Panc1 (cell line): ENCODE measurements at regions not wholly inside any gene's neighbourhood (a gene's known extent, or its start where the extent isn't known, plus 50 kb on each side); places are given as distances from the start of the nearest gene placed in this dataset.

Experiments used
- CTCF ChIP-seq: fragments of 450-650 bp; IDR thresholded peaks from 2 replicates; pipeline ENCODE4 v1.5.1; 2017; ENCODE audit warnings: mild to moderate bottlenecking
- POLR2AphosphoS5 ChIP-seq: IDR thresholded peaks from 2 replicates; pipeline ENCODE4 v1.6.1; 2012; ENCODE audit warnings: mild to moderate bottlenecking, low read depth, low read length, moderate library complexity
- SIN3A ChIP-seq: IDR thresholded peaks from 2 replicates; pipeline ENCODE4 v1.6.1; 2012; ENCODE audit warnings: low read depth, mild to moderate bottlenecking, low read length, moderate library complexity, borderline replicate concordance; ENCODE audit not compliant: insufficient read depth
- TCF7L2 ChIP-seq: IDR thresholded peaks from 2 replicates; pipeline ENCODE4 v1.6.1; 2011; ENCODE audit warnings: mild to moderate bottlenecking, low read depth, low read length, inconsistent platforms
- TF ChIP-seq, protein P1 (sequence below), 2 experiments: IDR thresholded peaks; 2 replicates each; pipeline ENCODE4 v1.6.1; 2011 to 2012; ENCODE audit warnings: low read depth in 2 of 2, control low read depth in 1 of 2, low read length in 1 of 2, mild to moderate bottlenecking in 1 of 2, moderate library complexity in 1 of 2; ENCODE audit not compliant: insufficient read depth in 1 of 2

- TF ChIP-seq, protein P1, sequence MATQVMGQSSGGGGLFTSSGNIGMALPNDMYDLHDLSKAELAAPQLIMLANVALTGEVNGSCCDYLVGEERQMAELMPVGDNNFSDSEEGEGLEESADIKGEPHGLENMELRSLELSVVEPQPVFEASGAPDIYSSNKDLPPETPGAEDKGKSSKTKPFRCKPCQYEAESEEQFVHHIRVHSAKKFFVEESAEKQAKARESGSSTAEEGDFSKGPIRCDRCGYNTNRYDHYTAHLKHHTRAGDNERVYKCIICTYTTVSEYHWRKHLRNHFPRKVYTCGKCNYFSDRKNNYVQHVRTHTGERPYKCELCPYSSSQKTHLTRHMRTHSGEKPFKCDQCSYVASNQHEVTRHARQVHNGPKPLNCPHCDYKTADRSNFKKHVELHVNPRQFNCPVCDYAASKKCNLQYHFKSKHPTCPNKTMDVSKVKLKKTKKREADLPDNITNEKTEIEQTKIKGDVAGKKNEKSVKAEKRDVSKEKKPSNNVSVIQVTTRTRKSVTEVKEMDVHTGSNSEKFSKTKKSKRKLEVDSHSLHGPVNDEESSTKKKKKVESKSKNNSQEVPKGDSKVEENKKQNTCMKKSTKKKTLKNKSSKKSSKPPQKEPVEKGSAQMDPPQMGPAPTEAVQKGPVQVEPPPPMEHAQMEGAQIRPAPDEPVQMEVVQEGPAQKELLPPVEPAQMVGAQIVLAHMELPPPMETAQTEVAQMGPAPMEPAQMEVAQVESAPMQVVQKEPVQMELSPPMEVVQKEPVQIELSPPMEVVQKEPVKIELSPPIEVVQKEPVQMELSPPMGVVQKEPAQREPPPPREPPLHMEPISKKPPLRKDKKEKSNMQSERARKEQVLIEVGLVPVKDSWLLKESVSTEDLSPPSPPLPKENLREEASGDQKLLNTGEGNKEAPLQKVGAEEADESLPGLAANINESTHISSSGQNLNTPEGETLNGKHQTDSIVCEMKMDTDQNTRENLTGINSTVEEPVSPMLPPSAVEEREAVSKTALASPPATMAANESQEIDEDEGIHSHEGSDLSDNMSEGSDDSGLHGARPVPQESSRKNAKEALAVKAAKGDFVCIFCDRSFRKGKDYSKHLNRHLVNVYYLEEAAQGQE (IDR thresholded peaks at IDR 0.05; ENCODE audit: insufficient read depth in 1 of 2, low read depth in 2 of 2, low read length in 1 of 2), result no peak
- TF ChIP-seq POLR2AphosphoS5, result no peak
- TF ChIP-seq CTCF, result no peak
- TF ChIP-seq SIN3A, result no peak
- TF ChIP-seq TCF7L2, result no peak
Observed at GRCh38 chr7:81873559-81873958, 103.7 kb upstream of the HGF start.
